GM23338 (cell line): ENCODE measurements at regions not wholly inside any gene's neighbourhood (a gene's known extent, or its start where the extent isn't known, plus 50 kb on each side); places are given as distances from the start of the nearest gene placed in this dataset.

Experiments
- ATAC-seq: fragments of 200-7000 bp; cut with Tn5 transposase; 3 replicates; pipeline ENCODE4 v1.9.1; 2020
- DNase-seq: peaks from one replicate; pipeline ENCODE4 v3.0.0-alpha.2; 2015; ENCODE audit warnings: low spot score
- H2AFZ ChIP-seq: fragments of 200-600 bp; sonication (generic); 2 replicates; pipeline ENCODE4 v1.8.0; 2016; ENCODE audit warnings: antibody characterized with exemption, mild to moderate bottlenecking, moderate library complexity
- H3F3A ChIP-seq: fragments of 200-600 bp; sonication (generic); replicated peaks from 2 replicates; pipeline ENCODE4 v1.8.0; 2017; ENCODE audit warnings: antibody characterized with exemption, mixed run types, low read depth
- H3K27ac ChIP-seq: fragments of 200-600 bp; sonication (generic); 2 replicates; pipeline ENCODE4 v1.6.1; 2016; ENCODE audit warnings: low read depth
- H3K27me3 ChIP-seq: fragments of 200-600 bp; sonication (generic); 2 replicates; pipeline ENCODE4 v1.8.0; 2016; ENCODE audit warnings: mild to moderate bottlenecking, mixed run types, moderate library complexity; ENCODE audit not compliant: insufficient read depth
- H3K36me3 ChIP-seq: fragments of 200-600 bp; sonication (generic); 2 replicates; pipeline ENCODE4 v1.8.0; 2016; ENCODE audit warnings: mild to moderate bottlenecking; ENCODE audit not compliant: insufficient read depth
- H3K4me1 ChIP-seq: fragments of 200-600 bp; sonication (generic); 2 replicates; pipeline ENCODE4 v1.8.0; 2016; ENCODE audit warnings: mild to moderate bottlenecking, moderate library complexity; ENCODE audit not compliant: insufficient read depth
- H3K4me2 ChIP-seq: fragments of 200-600 bp; sonication (generic); 2 replicates; pipeline ENCODE4 v1.7.1; 2017; ENCODE audit warnings: mixed run types
- H3K4me3 ChIP-seq: fragments of 200-600 bp; sonication (generic); 2 replicates; pipeline ENCODE4 v1.6.1; 2016; ENCODE audit warnings: mixed run types
- H3K79me2 ChIP-seq: fragments of 200-600 bp; sonication (generic); replicated peaks from 2 replicates; pipeline ENCODE4 v1.8.0; 2017; ENCODE audit warnings: mild to moderate bottlenecking; ENCODE audit not compliant: insufficient read depth
- H3K9me2 ChIP-seq: fragments of 200-600 bp; sonication (generic); 2 replicates; pipeline ENCODE4 v1.8.0; 2017; ENCODE audit not compliant: insufficient read depth
- H4K20me1 ChIP-seq: fragments of 200-600 bp; sonication (generic); replicated peaks from 2 replicates; pipeline ENCODE4 v1.8.0; 2017; ENCODE audit warnings: mild to moderate bottlenecking; ENCODE audit not compliant: insufficient read depth
- H3K27ac Mint-ChIP-seq: 2 replicates; pipeline ENCODE4 v1.8.0; 2020; ENCODE audit warnings: inconsistent platforms, mild to moderate bottlenecking, moderate library complexity, mixed read lengths
- H3K27me3 Mint-ChIP-seq: 3 replicates; pipeline ENCODE4 v1.8.0; 2022; ENCODE audit warnings: low read depth, mild to moderate bottlenecking, moderate library complexity, mixed read lengths, inconsistent platforms; ENCODE audit not compliant: insufficient read depth, poor library complexity
- H3K36me3 Mint-ChIP-seq: 3 replicates; pipeline ENCODE4 v1.8.0; 2021; ENCODE audit warnings: low read depth, mild to moderate bottlenecking, inconsistent platforms, moderate library complexity, mixed read lengths
- H3K4me1 Mint-ChIP-seq: 3 replicates; pipeline ENCODE4 v1.8.0; 2020; ENCODE audit warnings: mild to moderate bottlenecking, inconsistent platforms, mixed read lengths
- H3K4me3 Mint-ChIP-seq: 3 replicates; pipeline ENCODE4 v1.8.0; 2021; ENCODE audit warnings: moderate library complexity, mild to moderate bottlenecking, inconsistent platforms, mixed read lengths
- H3K9me3 Mint-ChIP-seq: 3 replicates; pipeline ENCODE4 v1.8.0; 2020; ENCODE audit warnings: moderate library complexity, mild to moderate bottlenecking, inconsistent platforms, mixed read lengths
- JUNB ChIP-seq: IDR thresholded peaks from one replicate; pipeline ENCODE4 v1.6.1; 2016; ENCODE audit warnings: antibody characterized with exemption; ENCODE audit not compliant: unreplicated experiment
- POLR2AphosphoS5 ChIP-seq: IDR thresholded peaks from 2 replicates; pipeline ENCODE4 v1.6.1; 2016; ENCODE audit warnings: antibody characterized with exemption, low read depth
- STAT1 ChIP-seq: IDR thresholded peaks from one replicate; pipeline ENCODE4 v1.6.1; 2016; ENCODE audit warnings: antibody characterized with exemption; ENCODE audit not compliant: unreplicated experiment
- ZNF462 ChIP-seq: fragments of 250-450 bp; sonication (Bioruptor Pico); IDR thresholded peaks from 2 replicates; pipeline ENCODE4 v1.5.0; 2020; ENCODE audit warnings: mild to moderate bottlenecking, moderate library complexity
- TF ChIP-seq, protein P1 (sequence below), 2 experiments: fragments of 200-600 bp in 1 of 2; sonication (generic) in 1 of 2; conservative IDR thresholded peaks; 2 replicates each; pipeline versions ENCODE4 v1.5.1 to v1.6.1; 2016 to 2017; ENCODE audit warnings: antibody characterized with exemption in 2 of 2, low read depth in 2 of 2, mild to moderate bottlenecking in 2 of 2, moderate library complexity in 1 of 2

DNA sequence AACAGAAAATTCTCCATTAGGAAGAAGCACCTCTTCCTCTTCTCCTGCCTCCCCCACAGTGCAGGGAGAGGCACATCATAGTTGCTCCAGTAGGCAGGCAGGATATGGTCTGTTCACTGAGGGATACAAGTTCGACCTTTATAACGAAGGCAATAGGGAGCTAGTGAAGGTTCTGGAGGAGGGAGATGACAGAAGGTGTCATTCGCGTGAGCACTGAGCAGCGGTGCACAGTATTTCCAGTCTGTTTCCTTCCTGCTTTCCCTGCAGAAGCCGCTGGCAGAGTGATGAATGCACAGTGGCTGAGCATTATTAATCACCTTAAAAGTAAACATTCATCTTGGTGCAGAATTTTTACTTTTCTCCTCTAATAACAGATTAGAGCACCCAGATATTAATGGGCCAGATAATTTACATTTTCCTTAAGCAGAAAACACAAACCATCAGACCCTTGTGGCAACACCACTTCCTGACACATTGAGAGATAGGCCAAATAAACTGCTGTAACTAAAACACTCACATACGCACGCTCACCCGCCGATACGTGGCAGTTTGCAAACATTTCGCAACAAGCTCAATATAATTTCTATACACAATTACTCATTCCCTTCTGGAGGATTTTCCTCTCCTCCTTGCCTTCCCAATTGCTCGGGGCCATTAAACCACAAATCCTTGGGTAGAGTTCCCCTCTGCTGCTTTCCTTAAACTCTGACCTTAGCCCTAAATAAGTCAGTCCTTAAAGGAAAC is 69.5 kb downstream of the AIPL1 start (continued):
- TF ChIP-seq ZNF462 (CRISPR knock-in tag), result no peak

DNA sequence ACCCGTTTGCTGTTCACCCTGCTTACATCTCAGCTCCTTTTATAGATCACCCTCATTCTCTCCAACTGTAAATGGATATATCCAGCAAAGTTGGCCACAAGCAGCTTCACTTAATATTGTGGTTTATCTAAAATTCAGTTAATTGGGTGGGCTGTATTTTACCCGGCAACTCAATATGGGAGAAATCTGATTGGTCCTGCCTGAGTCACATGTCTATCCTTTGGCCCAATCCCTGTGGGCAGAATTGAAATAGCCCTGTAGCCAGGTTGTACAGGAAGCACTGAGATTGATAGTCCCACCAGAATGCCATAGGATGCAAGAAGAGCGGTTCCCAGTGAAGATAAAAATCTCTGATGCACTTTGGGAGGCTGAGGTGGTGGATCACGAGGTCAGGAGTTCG is 73.2 kb downstream of the AIPL1 start:
- H3K4me1 ChIP-seq, result no peaks in the 10 kb centered on the region
- no peak overlapping the region for H3K27ac ChIP-seq
- no peaks in the 10 kb centered on the region for H3F3A ChIP-seq
- no peak overlapping the region; the same call in 1 of the 2 replicates for H2AFZ ChIP-seq
- H3K27me3 ChIP-seq, result no peaks in the 10 kb centered on the region
- H3K36me3 ChIP-seq, result no peaks in the 10 kb centered on the region
- Mint-ChIP-seq H3K9me3 (no peaks in the 10 kb centered on the region), H3K27me3 (peaks cover 6% of the 10 kb centered on the region), H3K27ac (no peak overlapping the region), H3K36me3 (no peaks in the 10 kb centered on the region), H3K4me1 (peaks cover 13% of the 10 kb centered on the region), H3K4me3 (no peak overlapping the region)
- DNase-seq, result peak; percentile 70
- TF ChIP-seq JUNB, result no peak
- TF ChIP-seq, protein P1, sequence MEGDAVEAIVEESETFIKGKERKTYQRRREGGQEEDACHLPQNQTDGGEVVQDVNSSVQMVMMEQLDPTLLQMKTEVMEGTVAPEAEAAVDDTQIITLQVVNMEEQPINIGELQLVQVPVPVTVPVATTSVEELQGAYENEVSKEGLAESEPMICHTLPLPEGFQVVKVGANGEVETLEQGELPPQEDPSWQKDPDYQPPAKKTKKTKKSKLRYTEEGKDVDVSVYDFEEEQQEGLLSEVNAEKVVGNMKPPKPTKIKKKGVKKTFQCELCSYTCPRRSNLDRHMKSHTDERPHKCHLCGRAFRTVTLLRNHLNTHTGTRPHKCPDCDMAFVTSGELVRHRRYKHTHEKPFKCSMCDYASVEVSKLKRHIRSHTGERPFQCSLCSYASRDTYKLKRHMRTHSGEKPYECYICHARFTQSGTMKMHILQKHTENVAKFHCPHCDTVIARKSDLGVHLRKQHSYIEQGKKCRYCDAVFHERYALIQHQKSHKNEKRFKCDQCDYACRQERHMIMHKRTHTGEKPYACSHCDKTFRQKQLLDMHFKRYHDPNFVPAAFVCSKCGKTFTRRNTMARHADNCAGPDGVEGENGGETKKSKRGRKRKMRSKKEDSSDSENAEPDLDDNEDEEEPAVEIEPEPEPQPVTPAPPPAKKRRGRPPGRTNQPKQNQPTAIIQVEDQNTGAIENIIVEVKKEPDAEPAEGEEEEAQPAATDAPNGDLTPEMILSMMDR (conservative IDR thresholded peaks at IDR 0.05; ENCODE audit: low read depth in 2 of 2), result no peak
- no peak for TF ChIP-seq STAT1
- no peak for TF ChIP-seq POLR2AphosphoS5
- H3K4me2 ChIP-seq, result no peak overlapping the region
- H3K9me2 ChIP-seq, result no peaks in the 10 kb centered on the region
- H3K4me3 ChIP-seq, result no peak overlapping the region
- H3K79me2 ChIP-seq, result no peaks in the 10 kb centered on the region
- H4K20me1 ChIP-seq, result no peaks in the 10 kb centered on the region
- ATAC-seq, result peak; percentile 73
